HG02642 (cell line): ENCODE measurements at regions not wholly inside any gene's neighbourhood (a gene's known extent, or its start where the extent isn't known, plus 50 kb on each side); places are given as distances from the start of the nearest gene placed in this dataset.

ENCODE experiments used
- ATAC-seq: cut with Tn5 transposase; IDR thresholded peaks from one replicate; pipeline ENCODE4 v1.9.1; 2021; ENCODE audit warnings: mild to moderate bottlenecking; ENCODE audit not compliant: unreplicated experiment, poor library complexity

- no peak for ATAC-seq
Measured at GRCh38 chr6:21971541-21971940, 325.3 kb downstream of the PRL start.

GRCh38 chr6:21972516-21972915 is 324.3 kb downstream of the PRL start:
- ATAC-seq, result no peak

DNA sequence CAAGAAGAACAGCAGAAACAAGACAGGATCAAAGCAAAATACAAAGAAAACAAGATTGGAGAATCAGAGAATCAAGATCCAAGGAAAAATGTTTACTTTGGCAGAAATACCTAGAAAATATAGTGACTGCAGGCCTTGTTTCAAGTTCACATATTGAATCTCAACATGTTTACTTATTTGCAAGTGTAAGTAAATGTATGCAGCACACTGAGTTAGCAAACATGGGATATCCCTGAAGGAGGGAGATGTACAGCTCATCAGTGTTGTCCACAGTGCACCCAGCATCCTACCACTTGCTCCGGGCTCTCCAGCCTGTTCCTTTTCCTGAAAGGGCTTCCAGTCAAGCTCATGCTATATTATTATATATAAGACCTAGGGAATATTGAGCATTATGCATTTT is 319.5 kb downstream of the PRL start:
- ATAC-seq, result no peak

DNA sequence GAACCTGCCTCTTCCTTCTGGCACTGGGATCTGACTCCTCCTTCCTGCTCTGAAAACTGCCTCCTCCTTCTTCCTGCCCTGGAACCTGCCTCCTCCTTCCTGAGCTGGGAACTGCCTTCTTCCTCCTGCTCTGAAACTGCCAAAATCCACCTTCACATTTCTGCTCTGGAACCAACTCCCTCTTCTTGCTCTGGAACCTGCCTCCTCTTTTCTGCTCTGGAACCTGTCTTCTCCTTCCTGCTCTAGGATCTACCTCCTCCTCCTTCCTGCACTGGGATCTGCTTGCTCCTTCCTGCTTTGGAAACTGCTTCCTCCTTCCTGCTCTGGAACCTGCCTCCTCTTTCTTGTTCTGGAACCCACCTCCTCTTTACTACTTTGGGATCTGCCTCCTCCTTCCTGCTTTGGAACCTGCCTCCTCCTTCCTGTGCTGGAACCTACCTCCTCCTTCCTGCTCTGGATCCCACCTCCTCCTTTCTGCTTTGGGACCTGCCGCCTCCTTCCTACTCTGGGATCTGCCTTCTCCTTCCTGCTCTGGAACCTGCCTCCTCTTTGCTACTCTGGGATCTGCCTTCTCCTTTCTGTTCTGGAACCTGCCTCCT is 315.5 kb downstream of the PRL start:
- no peak for ATAC-seq

DNA sequence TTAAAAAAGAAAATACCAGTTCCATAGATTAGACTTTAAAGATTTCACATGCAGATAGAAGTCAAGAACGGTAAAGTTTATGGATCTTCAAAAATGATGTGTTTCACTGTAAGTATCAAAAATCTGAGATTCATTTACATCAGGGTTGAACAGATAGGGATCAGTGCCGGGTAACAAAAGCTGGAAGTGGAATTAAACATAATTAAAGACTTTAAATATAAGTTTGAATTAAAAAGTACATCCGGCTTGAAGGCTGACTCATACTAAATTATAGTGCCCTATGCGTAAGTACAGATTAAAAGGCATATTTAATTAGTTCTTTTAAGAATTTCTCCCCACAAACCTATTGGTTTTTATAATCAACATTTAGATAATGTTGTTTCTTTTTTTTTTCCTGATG is 312.7 kb downstream of the PRL start:
- ATAC-seq, result no peak

DNA sequence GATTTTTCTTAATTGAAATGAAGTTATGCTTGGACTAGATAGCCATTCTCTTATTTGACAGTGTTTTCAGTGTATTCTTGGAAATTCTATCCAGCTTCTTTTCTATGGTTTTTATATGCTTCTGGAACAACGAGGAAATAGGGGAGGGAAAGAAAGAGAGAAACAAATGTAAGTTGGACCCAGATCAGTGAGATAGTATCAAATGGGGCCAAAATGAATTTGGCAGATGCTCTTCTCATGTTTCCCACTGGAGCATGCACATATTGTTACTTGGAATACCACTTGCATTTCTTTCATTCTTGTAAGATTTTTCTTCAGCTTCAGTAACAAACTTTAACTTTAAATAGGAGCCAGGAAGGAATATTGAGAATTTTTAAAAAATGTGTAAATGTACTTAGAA is 312.3 kb downstream of the PRL start:
- ATAC-seq, result no peak

DNA sequence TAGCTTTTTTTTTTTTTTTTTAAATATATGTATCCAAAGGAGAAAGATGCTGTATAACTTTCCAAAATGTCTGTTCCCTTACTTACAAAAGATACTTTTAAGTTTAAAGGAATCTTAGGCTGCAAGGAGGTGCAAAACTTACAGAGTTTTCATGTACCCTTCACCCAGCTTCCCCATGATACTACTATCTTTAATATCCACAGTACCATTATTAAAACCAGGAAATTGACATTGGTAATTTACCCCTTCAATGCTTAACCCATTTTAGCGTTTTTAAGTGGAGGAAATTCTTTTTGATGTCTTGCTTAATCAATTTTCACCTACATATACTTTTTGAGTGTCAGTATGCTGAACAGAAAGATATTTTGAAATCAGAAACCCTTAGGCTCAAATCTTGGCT is 310.9 kb downstream of the PRL start:
- no peak for ATAC-seq

DNA sequence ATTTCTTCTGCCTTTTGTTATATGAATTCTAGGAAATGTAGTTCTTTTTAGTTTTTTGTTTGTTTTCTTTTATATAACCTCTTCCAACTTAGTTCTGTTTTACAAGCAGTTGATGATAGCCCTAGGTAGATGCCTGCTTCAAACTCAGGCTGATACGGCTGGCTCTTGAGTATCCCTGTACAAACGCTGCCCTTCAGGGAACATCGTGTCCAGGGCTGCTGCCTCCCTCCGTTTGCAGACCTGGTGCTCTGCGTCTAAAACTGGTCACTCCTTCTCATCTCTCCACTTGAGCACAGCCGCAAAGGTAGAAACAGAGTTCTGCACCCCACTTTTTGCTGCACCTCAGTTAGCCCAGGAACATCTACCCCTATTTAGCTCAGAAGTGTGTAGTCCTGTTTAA is 310.1 kb downstream of the PRL start:
- ATAC-seq, result no peak

DNA sequence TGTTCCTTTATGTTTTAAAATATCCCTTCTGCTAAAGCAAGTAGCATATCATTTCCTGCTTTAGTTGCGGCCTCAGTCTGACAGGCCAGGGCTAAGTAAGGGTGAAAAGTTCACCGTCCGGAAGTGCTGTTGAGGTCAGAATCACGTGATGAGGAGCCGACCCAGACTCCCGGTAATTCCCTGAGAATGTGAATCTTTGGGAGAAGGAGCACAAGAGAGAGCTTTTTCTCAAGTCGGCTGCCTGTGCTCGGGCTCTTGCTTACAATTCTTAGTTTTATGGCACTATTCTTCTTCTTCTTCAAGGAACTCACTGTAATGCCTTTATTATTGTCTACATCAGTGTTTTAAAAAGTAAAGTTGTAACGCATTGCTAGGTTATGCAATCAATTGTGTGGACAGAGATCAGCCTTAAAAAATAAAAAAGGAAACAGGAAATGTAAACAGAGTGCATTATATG is 309.3 kb downstream of the PRL start:
- ATAC-seq, result peak; percentile 81

GRCh38 chr6:21990577-21990976 is 306.3 kb downstream of the PRL start:
- no peak for ATAC-seq

GRCh38 chr6:21992178-21992967 is 304.5 kb downstream of the PRL start:
- ATAC-seq, result no peak

- ATAC-seq, result no peak
Measured at GRCh38 chr6:21993841-21994240, 303.0 kb downstream of the PRL start.

GRCh38 chr6:21994821-21995220 is 302.0 kb downstream of the PRL start:
- no peak for ATAC-seq

DNA sequence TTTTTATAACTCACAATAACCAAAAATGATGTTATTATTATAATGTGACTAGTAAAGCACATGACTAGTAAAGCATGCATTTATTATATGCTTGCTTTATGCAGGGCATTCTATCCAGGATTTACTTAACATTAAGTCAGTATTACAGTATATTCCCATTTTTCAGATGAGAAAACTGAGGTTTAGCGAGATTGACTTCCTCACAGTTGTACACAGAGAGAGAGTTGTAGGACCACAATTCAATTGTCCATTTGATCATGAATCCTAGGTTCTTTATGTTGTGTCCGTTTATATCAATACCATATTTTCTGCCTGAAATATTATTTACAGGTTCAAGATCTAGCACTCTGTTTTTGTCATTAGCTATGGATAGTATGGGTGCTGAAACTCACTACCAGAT is 301.5 kb downstream of the PRL start:
- ATAC-seq, result no peak

DNA sequence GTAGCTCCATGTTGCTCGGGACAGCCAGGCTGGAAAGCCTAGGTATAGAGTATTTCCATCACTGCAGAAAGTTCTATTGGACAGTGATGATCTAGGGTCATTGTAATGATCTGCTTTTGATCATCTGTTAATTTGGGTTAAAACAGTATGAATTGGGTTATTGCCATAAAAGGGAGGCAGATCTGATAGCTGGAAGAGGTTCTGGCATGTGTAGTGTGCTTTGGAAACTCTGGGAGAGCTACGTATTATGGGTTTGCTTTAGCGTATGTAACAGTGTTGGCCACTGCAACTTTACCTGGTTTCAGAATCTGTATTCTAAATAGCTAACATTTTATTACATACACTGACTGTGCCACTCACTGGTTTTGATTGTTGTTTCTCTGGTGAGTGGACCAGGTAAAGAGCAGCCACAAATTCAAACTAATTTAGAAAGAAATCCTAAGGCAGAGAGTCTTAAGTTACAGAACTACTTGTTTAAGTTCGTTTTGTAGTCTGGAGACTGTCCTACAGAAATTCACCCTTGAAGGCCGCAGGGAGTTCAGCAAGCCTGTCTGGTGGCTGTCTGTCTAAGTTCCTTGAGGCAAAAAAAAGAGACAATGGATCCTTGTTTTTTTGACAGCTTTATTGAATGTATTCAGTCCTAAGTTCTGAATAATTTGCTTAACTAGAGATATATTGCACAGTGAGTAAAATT is 300.3 kb downstream of the PRL start:
- no peak for ATAC-seq

GRCh38 chr6:21997119-21998037 is 299.5 kb downstream of the PRL start:
- ATAC-seq, result no peak

GRCh38 chr6:21998582-21998981 is 298.3 kb downstream of the PRL start:
- no peak for ATAC-seq

- ATAC-seq, result no peak
Measured at GRCh38 chr6:21999012-21999528, 297.8 kb downstream of the PRL start.

GRCh38 chr6:21999741-22000140 is 297.1 kb downstream of the PRL start:
- no peak for ATAC-seq

- ATAC-seq, result no peak
Measured at GRCh38 chr6:22001396-22002027, 295.3 kb downstream of the PRL start.
